Tibial nerve (tissue), 4 donors: ENCODE measurements at regions not wholly inside any gene's neighbourhood (a gene's known extent, or its start where the extent isn't known, plus 50 kb on each side); places are given as distances from the start of the nearest gene placed in this dataset.

Experiments
- DNase-seq, 2 donors: peaks; one replicate each; pipeline ENCODE4 v3.0.0-alpha.2; 2019; ENCODE audit warnings: low spot score in 2 of 2
- H3K27ac ChIP-seq, 4 donors: fragments of 200-600 bp; sonication (generic) in 3 of 4; one replicate each; pipeline ENCODE4 v1.5.1; 2017 to 2019; ENCODE audit warnings: mild to moderate bottlenecking in 1 of 4
- H3K27me3 ChIP-seq, 2 donors: fragments of 200-600 bp; sonication (generic) in 1 of 2; one replicate each; pipeline versions ENCODE4 v1.5.1 to v1.6.0; 2017 to 2019
- H3K36me3 ChIP-seq, 3 donors: fragments of 200-600 bp; sonication (generic); one replicate each; pipeline ENCODE4 v1.5.1; 2018 to 2019
- H3K4me1 ChIP-seq, 4 donors: fragments of 200-600 bp; sonication (generic) in 3 of 4; one replicate each; pipeline ENCODE4 v1.5.1; 2017 to 2019
- H3K4me3 ChIP-seq, 4 donors: fragments of 200-600 bp; sonication (generic) in 3 of 4; one replicate each; pipeline ENCODE4 v1.5.1; 2017 to 2019; ENCODE audit warnings: mild to moderate bottlenecking in 1 of 4, moderate library complexity in 1 of 4
- H3K9me3 ChIP-seq, 4 donors: fragments of 200-600 bp; sonication (generic) in 3 of 4; one replicate each; pipeline ENCODE4 v1.5.1; 2017 to 2019
- CTCF ChIP-seq, 5 experiments: fragments of 200-600 bp in 3 of 5; fragments of 450-650 bp in 2 of 5; sonication (generic) in 3 of 5; IDR thresholded peaks; one replicate each; pipeline ENCODE4 v1.5.1; 2016 to 2019; ENCODE audit warnings: antibody characterized with exemption in 5 of 5, mild to moderate bottlenecking in 3 of 5, moderate library complexity in 2 of 5
- EP300 ChIP-seq, 2 donors: sonication (generic); formaldehyde crosslinking; IDR thresholded peaks; one replicate each; pipeline ENCODE4 v1.6.1; 2017; ENCODE audit warnings: antibody characterized with exemption in 2 of 2, mild to moderate bottlenecking in 1 of 2
- POLR2A ChIP-seq, 2 donors: fragments of 450-650 bp; IDR thresholded peaks; one replicate each; pipeline ENCODE4 v1.6.1; 2017; ENCODE audit warnings: antibody characterized with exemption in 2 of 2, mild to moderate bottlenecking in 2 of 2, moderate library complexity in 2 of 2
- WGBS, 2 donors: methylation state at CpG; one replicate each; pipeline ENCODE4 v1.1.5; 2018; 5-methylcytosine and 5-hydroxymethylcytosine counted together

GRCh38 chr2:41364842-41365241 is 683.0 kb upstream of the PKDCC start:
- 90 to 95% methylated on average over 2 of the region's 2 CpGs for WGBS, 2 donors
- no peak for TF ChIP-seq EP300 (IDR thresholded peaks at IDR 0.05)
- TF ChIP-seq POLR2A (IDR thresholded peaks at IDR 0.05): no peak
- no peak for TF ChIP-seq CTCF (IDR thresholded peaks at IDR 0.05)
- Histone ChIP-seq H3K9me3 (peaks cover 0 to 17% (median 0%) of the 10 kb centered on the region in 4 donors), H3K36me3 (no peaks in the 10 kb centered on the region), H3K27ac (no peak overlapping the region), H3K27me3 (no peaks in the 10 kb centered on the region), H3K4me1 (no peaks in the 10 kb centered on the region), H3K4me3 (no peak overlapping the region)
- DNase-seq: no peak

- DNase-seq: no peak
- Histone ChIP-seq H3K27me3 (no peaks in the 10 kb centered on the region), H3K27ac (no peak overlapping the region), H3K9me3 (peaks cover 0 to 11% (median 0%) of the 10 kb centered on the region in 4 donors), H3K4me3 (no peak overlapping the region), H3K36me3 (no peaks in the 10 kb centered on the region), H3K4me1 (no peaks in the 10 kb centered on the region)
- TF ChIP-seq POLR2A (IDR thresholded peaks at IDR 0.05) (no peak), EP300 (IDR thresholded peaks at IDR 0.05) (no peak), CTCF (IDR thresholded peaks at IDR 0.05) (no peak)
These were observed 671.9 kb upstream of the PKDCC start for GRCh38 chr2:41375901-41376300.

- Histone ChIP-seq H3K9me3 (no peaks in the 10 kb centered on the region), H3K27me3 (no peaks in the 10 kb centered on the region), H3K27ac (no peak overlapping the region), H3K4me1 (no peaks in the 10 kb centered on the region), H3K4me3 (no peak overlapping the region), H3K36me3 (no peaks in the 10 kb centered on the region)
- TF ChIP-seq CTCF (IDR thresholded peaks at IDR 0.05) (no peak), EP300 (IDR thresholded peaks at IDR 0.05) (no peak), POLR2A (IDR thresholded peaks at IDR 0.05) (no peak)
- 91 to 95% methylated on average over 4 of the region's 4 CpGs for WGBS, 2 donors
- no peak for DNase-seq
These were observed 670.0 kb upstream of the PKDCC start for GRCh38 chr2:41377837-41378236.

- Histone ChIP-seq H3K27ac (no peak overlapping the region), H3K27me3 (no peaks in the 10 kb centered on the region), H3K4me3 (no peak overlapping the region), H3K36me3 (no peaks in the 10 kb centered on the region), H3K9me3 (no peaks in the 10 kb centered on the region), H3K4me1 (no peaks in the 10 kb centered on the region)
- TF ChIP-seq EP300 (IDR thresholded peaks at IDR 0.05) (no peak), CTCF (IDR thresholded peaks at IDR 0.05) (no peak), POLR2A (IDR thresholded peaks at IDR 0.05) (no peak)
- no peak for DNase-seq
- WGBS, 2 donors: 92 to 94% methylated on average over 11 of the region's 11 CpGs
These were observed 669.4 kb upstream of the PKDCC start for GRCh38 chr2:41378420-41378819.

- H3K27ac ChIP-seq: no peak overlapping the region
- 70 to 73% methylated on average over 11 to 13 of the region's 13 CpGs for WGBS, 2 donors
- DNase-seq: no peak
- H3K4me1 ChIP-seq: no peaks in the 10 kb centered on the region
- no peaks in the 10 kb centered on the region for H3K9me3 ChIP-seq
- no peak overlapping the region for H3K4me3 ChIP-seq
- no peak for TF ChIP-seq CTCF (IDR thresholded peaks at IDR 0.05)
- TF ChIP-seq POLR2A (IDR thresholded peaks at IDR 0.05): no peak
- TF ChIP-seq EP300 (IDR thresholded peaks at IDR 0.05): no peak
- H3K27me3 ChIP-seq: no peaks in the 10 kb centered on the region
- H3K36me3 ChIP-seq: no peaks in the 10 kb centered on the region
These were observed 668.2 kb upstream of the PKDCC start for GRCh38 chr2:41379496-41380221.
